DMS53 (cell line): ENCODE measurements at regions not wholly inside any gene's neighbourhood (a gene's known extent, or its start where the extent isn't known, plus 50 kb on each side); places are given as distances from the start of the nearest gene placed in this dataset.

Source experiments
- DNase-seq: peaks from one replicate; lab custom pipeline; 2025; lab: John Stamatoyannopoulos, UW

GRCh38 chr2:219692521-219692920 lies 65.1 kb downstream of the SLC4A3 start:
- DNase-seq, result no peak

- peak; percentile 4 for DNase-seq
These were observed 67.8 kb downstream of the SLC4A3 start for GRCh38 chr2:219695145-219695709.

DNA sequence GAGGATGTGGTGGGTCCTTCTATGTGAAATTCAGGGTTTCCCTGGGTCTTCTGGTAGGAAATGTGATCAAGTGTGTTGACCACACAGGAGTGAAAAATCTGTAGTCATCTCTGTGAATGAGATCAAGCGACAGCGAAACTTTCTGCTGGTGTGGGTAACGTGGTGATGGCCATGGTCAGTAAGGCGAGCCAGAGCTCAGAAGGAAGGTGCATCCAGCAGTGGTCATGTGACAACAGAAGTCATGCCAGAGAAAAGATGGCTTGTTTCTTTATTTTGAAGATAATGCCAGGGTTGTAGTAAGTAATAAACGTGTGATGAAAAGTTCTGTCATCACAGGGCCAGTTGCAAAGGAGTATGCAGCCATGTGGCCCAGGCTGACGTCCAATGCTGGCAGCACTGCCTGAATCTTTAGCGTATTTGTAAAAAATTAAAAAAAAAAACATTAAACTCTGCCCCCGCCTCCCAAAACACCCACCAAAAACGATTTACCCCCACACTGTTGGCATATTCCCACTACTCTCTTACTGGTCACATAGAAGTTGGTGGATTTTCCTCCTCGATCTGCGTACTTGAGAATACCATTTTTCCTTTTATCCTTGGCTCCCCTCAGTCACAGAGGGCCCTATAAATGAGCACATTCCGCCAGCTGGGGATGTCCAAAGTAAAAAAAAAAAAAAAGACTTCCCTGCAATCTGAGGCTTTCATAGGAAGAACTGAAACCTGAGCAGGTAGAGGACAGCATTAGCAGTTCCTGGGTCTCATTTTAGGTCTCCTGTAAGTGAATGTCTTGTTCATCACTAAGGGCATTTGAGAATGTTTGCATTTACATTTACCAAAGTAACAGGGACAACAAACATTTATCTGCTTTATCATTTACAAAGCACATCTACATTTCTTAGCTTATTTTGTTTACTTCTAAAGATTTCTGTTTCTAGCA lies 70.6 kb downstream of the SLC4A3 start:
- DNase-seq, result no peak

DNA sequence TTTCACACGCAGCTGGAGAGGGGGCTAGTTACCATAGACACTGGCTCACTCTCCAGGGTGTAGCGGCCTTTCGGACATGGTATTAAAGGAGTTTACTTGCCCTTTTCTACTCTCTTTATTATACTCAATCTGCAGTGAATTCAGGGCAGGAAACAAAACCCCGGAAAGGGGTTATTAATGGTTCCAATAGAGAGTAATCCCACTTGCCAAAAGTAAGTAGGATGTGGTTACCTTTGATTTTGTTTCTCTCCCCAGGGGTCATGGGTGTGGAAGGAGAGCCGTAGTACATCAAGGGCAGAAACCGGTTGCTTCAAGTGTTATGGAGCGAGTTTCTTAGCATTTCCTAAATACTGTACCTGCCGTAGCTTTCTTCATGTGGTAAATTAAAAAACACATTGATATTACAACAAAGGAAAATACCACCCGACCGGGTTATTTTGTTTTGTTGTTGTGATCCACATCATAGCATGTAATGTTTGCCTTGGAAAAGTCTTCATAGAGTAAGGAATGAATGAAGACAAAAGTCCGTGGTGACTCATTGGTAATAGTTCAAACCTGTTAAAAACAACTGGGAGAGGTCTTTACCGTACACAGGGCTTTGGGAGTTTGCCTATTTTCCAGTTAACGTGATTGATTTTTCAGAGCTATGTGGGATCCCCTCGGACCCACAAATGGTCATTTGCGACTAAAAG lies 71.5 kb downstream of the SLC4A3 start:
- DNase-seq, result no peak

DNA sequence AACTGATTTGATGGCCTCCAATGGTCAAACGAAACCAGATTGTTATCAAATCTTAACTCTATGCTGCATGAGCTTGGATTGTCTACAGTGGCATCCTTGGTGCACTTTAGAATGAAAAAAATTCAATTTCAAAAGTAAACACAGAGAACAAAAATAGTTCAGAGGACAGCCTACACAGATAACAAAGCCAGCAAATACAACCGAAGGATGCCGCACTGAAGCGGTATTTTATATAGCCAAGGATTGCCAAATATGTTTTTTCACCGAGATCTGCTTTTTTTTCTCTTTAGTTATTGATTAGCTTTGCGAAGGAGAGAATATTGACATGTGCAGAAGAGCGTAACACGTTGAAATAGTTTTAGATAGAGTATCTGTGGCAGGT lies 72.0 kb downstream of the SLC4A3 start:
- DNase-seq, result no peak

- no peak for DNase-seq
These were observed 74.6 kb downstream of the SLC4A3 start for GRCh38 chr2:219701847-219702634.

GRCh38 chr2:219702796-219703545 lies 75.5 kb downstream of the SLC4A3 start:
- no peak for DNase-seq

DNA sequence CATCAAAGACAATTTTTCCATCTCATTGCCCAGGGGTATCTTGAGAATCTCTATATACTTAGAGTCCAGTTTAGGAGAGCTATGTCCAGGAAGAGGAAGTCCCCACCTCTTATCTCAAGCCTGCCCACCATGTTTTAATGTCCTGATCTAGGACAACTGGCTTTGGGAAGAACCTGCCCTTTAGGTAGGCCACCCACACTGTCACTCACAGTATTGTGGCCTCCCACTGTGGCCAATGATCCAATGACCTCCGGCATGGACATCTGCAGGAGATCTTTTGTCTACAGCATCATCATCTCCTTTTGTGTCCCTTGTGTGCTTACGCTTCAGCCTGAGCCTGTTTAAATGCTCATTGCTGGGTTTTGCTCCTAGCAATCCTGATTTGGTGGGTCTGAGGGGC lies 77.4 kb downstream of the SLC4A3 start:
- no peak for DNase-seq

DNA sequence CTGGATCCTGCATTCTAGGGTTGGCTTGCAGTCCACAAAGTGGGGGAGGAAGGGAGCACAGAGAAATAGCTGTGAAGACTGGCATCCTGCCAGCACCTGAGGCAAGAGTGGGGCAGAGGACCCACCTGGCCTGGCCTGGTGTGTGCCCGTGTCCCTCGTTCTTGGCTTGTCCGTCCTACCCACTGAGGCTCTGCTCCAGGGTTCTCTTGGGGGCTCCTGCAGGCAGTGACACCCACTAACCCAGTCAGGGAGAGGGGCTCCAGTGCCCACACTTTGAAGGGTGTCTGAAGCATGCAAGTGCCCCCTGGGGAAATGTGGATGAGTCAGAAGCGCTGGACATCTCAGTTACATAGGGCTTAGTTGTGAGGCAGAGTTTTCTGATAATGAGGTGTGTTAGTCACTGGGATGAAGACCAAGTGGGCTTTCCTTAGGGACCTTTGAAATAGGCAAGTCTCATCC lies 79.4 kb downstream of the SLC4A3 start:
- DNase-seq, result no peak

- DNase-seq, result no peak
These were observed 80.3 kb downstream of the SLC4A3 start for GRCh38 chr2:219707496-219708285.

DNA sequence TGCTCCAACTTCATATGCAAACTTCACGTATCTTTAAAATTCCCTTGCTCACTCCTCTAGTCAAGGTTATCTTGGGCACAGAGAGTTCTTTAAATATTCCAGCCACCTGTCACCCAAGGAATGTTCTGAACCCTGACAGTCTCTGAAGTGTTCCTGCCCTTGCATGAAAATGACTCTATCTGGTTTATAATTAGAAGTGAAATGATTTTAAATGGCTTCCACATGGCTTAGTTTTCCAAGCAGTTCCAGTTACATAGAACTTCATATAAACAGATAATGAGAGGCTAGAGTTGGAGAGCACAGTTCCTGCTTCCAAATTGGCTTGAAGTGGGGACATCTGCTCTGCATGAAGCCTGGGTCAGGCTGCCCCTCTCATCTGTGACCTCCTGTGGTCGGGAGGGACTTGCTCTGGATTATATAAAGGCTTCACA lies 81.9 kb downstream of the SLC4A3 start:
- no peak for DNase-seq

GRCh38 chr2:219713110-219713509 lies 85.7 kb downstream of the SLC4A3 start:
- peak; percentile 54 for DNase-seq

DNA sequence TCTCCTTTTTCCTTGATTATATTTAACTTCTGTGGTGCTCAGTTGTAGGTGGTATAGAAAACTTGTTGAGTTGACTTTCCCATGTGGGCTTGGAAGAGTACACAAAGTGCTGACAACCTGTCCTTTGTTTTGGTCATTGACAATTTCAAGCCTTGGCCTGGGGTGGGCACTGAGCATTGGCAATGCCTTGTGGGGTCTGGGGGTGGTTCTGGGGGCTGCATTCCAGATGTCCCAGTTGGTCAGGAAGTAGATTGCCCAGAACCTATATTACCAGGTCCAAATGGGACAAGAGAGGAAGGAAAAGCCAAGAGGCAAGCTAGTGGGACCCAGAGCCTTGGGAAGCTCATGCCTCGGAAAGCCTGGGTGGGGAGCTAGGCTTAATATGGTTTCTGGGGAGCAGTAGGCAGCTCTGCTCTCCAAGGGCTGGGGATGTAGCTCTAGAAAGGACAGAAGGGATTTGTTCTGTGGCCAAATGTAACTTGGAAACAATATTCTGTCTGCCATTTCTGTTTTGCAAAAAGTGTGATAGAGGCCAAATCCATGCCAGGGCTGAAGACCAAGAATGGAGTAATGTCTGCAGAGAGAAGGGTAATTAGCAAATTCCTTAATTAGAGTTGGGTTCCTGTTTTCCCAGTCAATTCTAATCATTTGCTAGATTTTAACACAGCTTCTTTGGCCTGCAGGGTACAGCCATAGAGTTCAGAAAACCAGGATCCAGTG lies 87.4 kb downstream of the SLC4A3 start:
- no peak for DNase-seq

GRCh38 chr2:219718066-219718465 lies 90.6 kb downstream of the SLC4A3 start:
- no peak for DNase-seq

DNA sequence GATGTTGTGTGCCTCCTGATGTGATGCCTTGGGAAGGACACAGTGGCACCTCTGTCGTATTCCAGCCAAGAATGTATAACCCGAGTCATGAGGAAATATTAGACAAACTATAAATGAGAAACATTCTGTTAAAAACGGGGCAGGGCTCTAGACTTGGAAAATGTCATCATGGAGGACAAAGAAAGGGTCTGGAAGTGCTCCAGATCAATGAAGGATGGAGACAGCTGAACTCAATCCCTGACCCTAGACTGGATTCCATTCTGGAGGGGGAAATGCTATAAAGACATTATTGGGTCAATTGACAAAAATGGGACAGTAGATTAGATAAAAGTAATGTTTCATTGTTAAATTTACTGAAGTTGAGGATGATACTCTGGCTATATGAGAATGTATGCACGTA lies 92.1 kb downstream of the SLC4A3 start:
- no peak for DNase-seq

GRCh38 chr2:219720956-219721355 lies 93.5 kb downstream of the SLC4A3 start:
- no peak for DNase-seq

DNA sequence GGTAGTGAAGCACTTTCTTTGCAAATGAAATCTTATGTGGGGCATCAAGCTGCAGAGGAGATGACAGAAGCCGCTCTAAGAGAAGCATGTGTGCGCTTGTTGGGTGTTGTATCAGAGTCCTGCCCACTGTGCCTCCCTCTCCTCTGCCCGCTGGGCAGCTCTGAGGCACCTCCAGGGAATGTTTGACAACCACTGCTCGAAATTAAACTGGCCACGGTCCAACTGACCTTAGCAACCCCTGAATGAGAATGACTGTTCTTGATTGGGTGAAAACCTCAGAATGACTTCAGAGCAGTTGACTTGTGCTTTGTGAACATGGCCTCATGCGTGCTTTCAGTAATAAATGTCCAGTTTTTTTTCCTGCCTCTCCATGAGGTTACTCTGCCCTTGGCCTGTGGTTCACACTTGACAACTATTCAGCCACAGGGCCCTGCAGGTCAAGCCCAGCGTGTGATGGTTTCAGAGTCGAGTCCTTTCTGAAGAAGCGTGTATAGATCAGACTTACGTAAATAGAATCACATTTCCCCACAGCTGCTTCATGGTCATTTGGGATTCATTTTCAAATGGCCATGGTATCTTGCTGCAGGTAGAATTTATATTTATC lies 94.9 kb downstream of the SLC4A3 start:
- peak; percentile 11 for DNase-seq

GRCh38 chr2:219723311-219723710 lies 95.9 kb downstream of the SLC4A3 start:
- no peak for DNase-seq

DNA sequence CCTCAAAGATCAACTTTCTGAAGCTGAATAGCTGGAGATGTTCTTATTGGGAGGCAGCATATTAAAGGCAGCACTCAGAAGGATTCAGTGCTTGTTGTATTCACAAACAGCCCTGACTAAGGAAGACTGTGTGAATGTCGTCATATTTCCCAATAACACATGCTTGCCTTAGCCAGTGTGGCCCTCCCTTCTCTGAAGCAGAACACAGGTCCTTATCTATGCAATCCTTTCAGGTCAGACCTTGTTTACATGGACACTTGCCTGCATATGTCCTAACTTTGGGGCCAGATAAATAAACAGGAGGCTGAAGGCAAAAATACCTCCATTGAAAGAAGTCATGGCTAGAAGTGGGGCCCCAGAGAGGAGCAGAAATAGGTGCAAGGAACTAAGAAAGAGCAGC lies 97.2 kb downstream of the SLC4A3 start:
- no peak for DNase-seq
